Upper lobe of right lung (tissue), 1 donor: ENCODE measurements at regions not wholly inside any gene's neighbourhood (a gene's known extent, or its start where the extent isn't known, plus 50 kb on each side); places are given as distances from the start of the nearest gene placed in this dataset.

Source experiments
- ATAC-seq: fragments of 200-7000 bp; cut with Tn5 transposase; one replicate; pipeline ENCODE4 v1.9.1; 2020; ENCODE audit warnings: mild to moderate bottlenecking, moderate library complexity
- DNase-seq: peaks from one replicate; pipeline ENCODE4 v3.0.0-alpha.2; 2020
- H3K27ac ChIP-seq: fragments of 200-600 bp; one replicate; pipeline ENCODE4 v1.8.0; 2022
- H3K27me3 ChIP-seq: fragments of 200-600 bp; one replicate; pipeline ENCODE4 v1.8.0; 2022; ENCODE audit warnings: mild to moderate bottlenecking
- H3K36me3 ChIP-seq: fragments of 200-600 bp; one replicate; pipeline ENCODE4 v1.8.0; 2022
- H3K4me1 ChIP-seq: fragments of 200-600 bp; one replicate; pipeline ENCODE4 v1.8.0; 2022
- H3K4me3 ChIP-seq: fragments of 200-600 bp; one replicate; pipeline ENCODE4 v1.8.0; 2022; ENCODE audit warnings: mild to moderate bottlenecking
- H3K9me3 ChIP-seq: fragments of 200-600 bp; one replicate; pipeline ENCODE4 v1.8.0; 2022
- CTCF ChIP-seq: fragments of 200-600 bp; IDR thresholded peaks from one replicate; pipeline ENCODE4 v1.8.0; 2022; ENCODE audit warnings: antibody characterized with exemption
- intact Hi-C: fragments of 100-400 bp; cut with DNase I; formaldehyde crosslinking; loops from one replicate; pipeline ENCODE4 v1.11.0; 2022
- donor health status: DM: no; HTN: yes; CAD: no; lungs with severe emphysema.

GRCh38 chr4:10201381-10202223, 85.0 kb upstream of the WDR1 start:
- Histone ChIP-seq H3K27ac (no peak overlapping the region), H3K4me3 (no peak overlapping the region), H3K27me3 (no peaks in the 10 kb centered on the region), H3K36me3 (no peaks in the 10 kb centered on the region), H3K4me1 (no peaks in the 10 kb centered on the region), H3K9me3 (no peaks in the 10 kb centered on the region)
- DNase-seq (no peak), ATAC-seq (no peak)
- intact Hi-C loops, result no loop called here
- no peak for TF ChIP-seq CTCF

- Histone ChIP-seq H3K9me3 (no peaks in the 10 kb centered on the region), H3K4me3 (no peak overlapping the region), H3K27ac (no peak overlapping the region), H3K27me3 (no peaks in the 10 kb centered on the region), H3K36me3 (no peaks in the 10 kb centered on the region), H3K4me1 (no peaks in the 10 kb centered on the region)
- intact Hi-C loops, result no loop called here
- TF ChIP-seq CTCF, result no peak
- ATAC-seq (no peak), DNase-seq (no peak)
Measured at GRCh38 chr4:10200869-10201268, 84.3 kb upstream of the WDR1 start.

GRCh38 chr4:10198365-10198764, 81.8 kb upstream of the WDR1 start:
- ATAC-seq, result no peak
- no peak for DNase-seq
- intact Hi-C loops, result no loop called here
- Histone ChIP-seq H3K4me1 (no peaks in the 10 kb centered on the region), H3K27ac (no peak overlapping the region), H3K9me3 (no peaks in the 10 kb centered on the region), H3K36me3 (no peaks in the 10 kb centered on the region), H3K4me3 (no peak overlapping the region), H3K27me3 (no peaks in the 10 kb centered on the region)
- TF ChIP-seq CTCF, result no peak

GRCh38 chr4:10197952-10198351, 81.4 kb upstream of the WDR1 start:
- H3K27ac ChIP-seq, result no peak overlapping the region
- no peak for TF ChIP-seq CTCF
- no peak overlapping the region for H3K4me3 ChIP-seq
- intact Hi-C loops, result no loop called here
- H3K9me3 ChIP-seq, result no peaks in the 10 kb centered on the region
- DNase-seq (no peak), ATAC-seq (no peak)
- H3K36me3 ChIP-seq, result no peaks in the 10 kb centered on the region
- H3K27me3 ChIP-seq, result no peaks in the 10 kb centered on the region
- H3K4me1 ChIP-seq, result no peaks in the 10 kb centered on the region

- intact Hi-C loops, result no loop called here
- ATAC-seq (no peak), DNase-seq (no peak)
- H3K4me1 ChIP-seq, result no peaks in the 10 kb centered on the region
- H3K27ac ChIP-seq, result no peak overlapping the region
- no peaks in the 10 kb centered on the region for H3K9me3 ChIP-seq
- no peak for TF ChIP-seq CTCF
- no peaks in the 10 kb centered on the region for H3K27me3 ChIP-seq
- no peak overlapping the region for H3K4me3 ChIP-seq
- H3K36me3 ChIP-seq, result no peaks in the 10 kb centered on the region
Measured at GRCh38 chr4:10196191-10196590, 79.6 kb upstream of the WDR1 start.

- no peak for DNase-seq
- H3K9me3 ChIP-seq, result no peaks in the 10 kb centered on the region
- peak; percentile 8 for ATAC-seq
- intact Hi-C loops, result no loop called here
- H3K27me3 ChIP-seq, result no peaks in the 10 kb centered on the region
- no peak for TF ChIP-seq CTCF
- no peak overlapping the region for H3K4me3 ChIP-seq
- no peaks in the 10 kb centered on the region for H3K4me1 ChIP-seq
- no peak overlapping the region for H3K27ac ChIP-seq
- H3K36me3 ChIP-seq, result no peaks in the 10 kb centered on the region
Measured at GRCh38 chr4:10192331-10192730, 75.7 kb upstream of the WDR1 start.
